Activated CD4-positive, alpha-beta T cell treated with anti-CD3 and anti-CD28 coated beads, Interleukin-2, amount 10 ng/mL, durations not matched to agents 7 days and 5 days (primary cell): ENCODE measurements at regions not wholly inside any gene's neighbourhood (a gene's known extent, or its start where the extent isn't known, plus 50 kb on each side); places are given as distances from the start of the nearest gene placed in this dataset.

Experiments used
- CTCF ChIA-PET: fragments of 350-600 bp; sonication (Branson Sonifier 250); formaldehyde crosslinking; loops from one replicate; lab custom pipeline; 2021; ENCODE audit warnings: antibody characterized with exemption; lab: Charles Lee
- POLR2A ChIA-PET: fragments of 350-600 bp; sonication (Branson Sonifier 250); formaldehyde crosslinking; loops from one replicate; lab custom pipeline; 2021; ENCODE audit warnings: antibody characterized with exemption; lab: Charles Lee
- DNase-seq: peaks from one replicate; pipeline ENCODE4 v3.0.0-alpha.2; 2020
- H3K27ac Mint-ChIP-seq: one replicate; pipeline ENCODE4 v1.8.0; 2021; ENCODE audit warnings: mild to moderate bottlenecking, moderate library complexity, mixed read lengths
- H3K27me3 Mint-ChIP-seq: one replicate; pipeline ENCODE4 v1.8.0; 2021; ENCODE audit warnings: mixed read lengths
- H3K36me3 Mint-ChIP-seq: one replicate; pipeline ENCODE4 v1.8.0; 2021; ENCODE audit warnings: low read depth, mixed read lengths
- H3K4me1 Mint-ChIP-seq: one replicate; pipeline ENCODE4 v1.8.0; 2021; ENCODE audit warnings: mixed read lengths
- H3K4me3 Mint-ChIP-seq: one replicate; pipeline ENCODE4 v1.8.0; 2021; ENCODE audit warnings: mild to moderate bottlenecking, moderate library complexity, mixed read lengths
- H3K9me3 Mint-ChIP-seq: one replicate; pipeline ENCODE4 v1.8.0; 2021; ENCODE audit warnings: mixed read lengths

- Mint-ChIP-seq H3K9me3 (no peaks in the 10 kb centered on the region), H3K36me3 (no peaks in the 10 kb centered on the region), H3K4me1 (no peaks in the 10 kb centered on the region), H3K4me3 (no peak overlapping the region), H3K27me3 (no peaks in the 10 kb centered on the region), H3K27ac (no peak overlapping the region)
- peak; percentile 47 for DNase-seq
- POLR2A ChIA-PET, result no interaction called here
- CTCF ChIA-PET, result no interaction called here
These were observed 145.6 kb upstream of the MANEA start for GRCh38 chr6:95431637-95432228.

- no peaks in the 10 kb centered on the region for H3K9me3 Mint-ChIP-seq
- no peak for DNase-seq
- no peak overlapping the region for H3K4me3 Mint-ChIP-seq
- H3K4me1 Mint-ChIP-seq, result no peaks in the 10 kb centered on the region
- H3K27ac Mint-ChIP-seq, result no peak overlapping the region
- ChIA-PET POLR2A (no interaction called here), CTCF (no interaction called here)
- H3K36me3 Mint-ChIP-seq, result no peaks in the 10 kb centered on the region
- H3K27me3 Mint-ChIP-seq, result no peaks in the 10 kb centered on the region
These were observed 137.6 kb upstream of the MANEA start for GRCh38 chr6:95439741-95440140.

GRCh38 chr6:95448208-95448607 lies 129.1 kb upstream of the MANEA start:
- Mint-ChIP-seq H3K36me3 (no peaks in the 10 kb centered on the region), H3K9me3 (no peaks in the 10 kb centered on the region), H3K27me3 (no peaks in the 10 kb centered on the region), H3K4me3 (no peak overlapping the region), H3K27ac (no peak overlapping the region), H3K4me1 (no peaks in the 10 kb centered on the region)
- CTCF ChIA-PET, result no interaction called here
- POLR2A ChIA-PET, result no interaction called here
- no peak for DNase-seq

- Mint-ChIP-seq H3K27me3 (no peaks in the 10 kb centered on the region), H3K36me3 (no peaks in the 10 kb centered on the region), H3K9me3 (no peaks in the 10 kb centered on the region), H3K4me3 (no peak overlapping the region), H3K27ac (no peak overlapping the region), H3K4me1 (no peaks in the 10 kb centered on the region)
- POLR2A ChIA-PET, result no interaction called here
- no peak for DNase-seq
- CTCF ChIA-PET, result no interaction called here
These were observed 107.8 kb upstream of the MANEA start for GRCh38 chr6:95469511-95469910.

GRCh38 chr6:95478941-95479340 lies 98.4 kb upstream of the MANEA start:
- DNase-seq, result no peak
- Mint-ChIP-seq H3K4me1 (no peaks in the 10 kb centered on the region), H3K4me3 (no peak overlapping the region), H3K36me3 (no peaks in the 10 kb centered on the region), H3K9me3 (no peaks in the 10 kb centered on the region), H3K27ac (no peak overlapping the region), H3K27me3 (no peaks in the 10 kb centered on the region)
- CTCF ChIA-PET, result no interaction called here
- POLR2A ChIA-PET, result no interaction called here

- CTCF ChIA-PET, result no interaction called here
- no peak overlapping the region for H3K4me3 Mint-ChIP-seq
- POLR2A ChIA-PET, result no interaction called here
These were observed 89.5 kb upstream of the MANEA start for GRCh38 chr6:95487817-95488216.

GRCh38 chr6:95489185-95489863 lies 88.0 kb upstream of the MANEA start:
- CTCF ChIA-PET, result no interaction called here
- no peaks in the 10 kb centered on the region for H3K4me1 Mint-ChIP-seq
- POLR2A ChIA-PET, result no interaction called here
- no peaks in the 10 kb centered on the region for H3K36me3 Mint-ChIP-seq
- DNase-seq, result no peak
- H3K9me3 Mint-ChIP-seq, result no peaks in the 10 kb centered on the region
- no peak overlapping the region for H3K4me3 Mint-ChIP-seq
- no peak overlapping the region for H3K27ac Mint-ChIP-seq
- no peaks in the 10 kb centered on the region for H3K27me3 Mint-ChIP-seq

More at GRCh38 chr6:95487817-95488216, 89.5 kb upstream of the MANEA start:
- H3K27ac Mint-ChIP-seq, result no peak overlapping the region
- H3K4me1 Mint-ChIP-seq, result no peaks in the 10 kb centered on the region
- no peaks in the 10 kb centered on the region for H3K36me3 Mint-ChIP-seq
- DNase-seq, result no peak
- H3K9me3 Mint-ChIP-seq, result no peaks in the 10 kb centered on the region
- H3K27me3 Mint-ChIP-seq, result no peaks in the 10 kb centered on the region

GRCh38 chr6:95496769-95497426 lies 80.4 kb upstream of the MANEA start:
- no peak for DNase-seq
- H3K4me1 Mint-ChIP-seq, result no peaks in the 10 kb centered on the region
- CTCF ChIA-PET, result no interaction called here

GRCh38 chr6:95501032-95501904 lies 76.1 kb upstream of the MANEA start:
- H3K9me3 Mint-ChIP-seq, result peaks cover 8% of the 10 kb centered on the region
- no peak overlapping the region for H3K4me3 Mint-ChIP-seq
- H3K4me1 Mint-ChIP-seq, result no peaks in the 10 kb centered on the region
- ChIA-PET CTCF (no interaction called here), POLR2A (no interaction called here)
- H3K27me3 Mint-ChIP-seq, result no peaks in the 10 kb centered on the region
- H3K36me3 Mint-ChIP-seq, result no peaks in the 10 kb centered on the region
- no peak for DNase-seq
- H3K27ac Mint-ChIP-seq, result no peak overlapping the region

More at GRCh38 chr6:95496769-95497426, 80.4 kb upstream of the MANEA start:
- POLR2A ChIA-PET, result no interaction called here
- no peaks in the 10 kb centered on the region for H3K27me3 Mint-ChIP-seq
- H3K36me3 Mint-ChIP-seq, result no peaks in the 10 kb centered on the region
- H3K4me3 Mint-ChIP-seq, result no peak overlapping the region
- H3K9me3 Mint-ChIP-seq, result peaks cover 4% of the 10 kb centered on the region
- no peak overlapping the region for H3K27ac Mint-ChIP-seq

GRCh38 chr6:95503568-95503967 lies 73.8 kb upstream of the MANEA start:
- Mint-ChIP-seq H3K27me3 (no peaks in the 10 kb centered on the region), H3K9me3 (peaks cover 4% of the 10 kb centered on the region), H3K4me3 (no peak overlapping the region), H3K4me1 (no peaks in the 10 kb centered on the region), H3K27ac (no peak overlapping the region), H3K36me3 (no peaks in the 10 kb centered on the region)
- POLR2A ChIA-PET, result no interaction called here
- CTCF ChIA-PET, result no interaction called here
- no peak for DNase-seq

GRCh38 chr6:95511404-95511803 lies 65.9 kb upstream of the MANEA start:
- no peaks in the 10 kb centered on the region for H3K36me3 Mint-ChIP-seq
- ChIA-PET CTCF (no interaction called here), POLR2A (no interaction called here)
- no peak overlapping the region for H3K4me3 Mint-ChIP-seq
- no peak for DNase-seq
- H3K27me3 Mint-ChIP-seq, result peaks cover 4% of the 10 kb centered on the region
- no peak overlapping the region for H3K27ac Mint-ChIP-seq
- no peaks in the 10 kb centered on the region for H3K4me1 Mint-ChIP-seq
- H3K9me3 Mint-ChIP-seq, result no peaks in the 10 kb centered on the region

- no peak overlapping the region for H3K4me3 Mint-ChIP-seq
- H3K36me3 Mint-ChIP-seq, result no peaks in the 10 kb centered on the region
- no peak for DNase-seq
- no peaks in the 10 kb centered on the region for H3K9me3 Mint-ChIP-seq
- ChIA-PET CTCF (no interaction called here), POLR2A (no interaction called here)
- H3K27me3 Mint-ChIP-seq, result peaks cover 4% of the 10 kb centered on the region
- H3K27ac Mint-ChIP-seq, result no peak overlapping the region
- H3K4me1 Mint-ChIP-seq, result no peaks in the 10 kb centered on the region
These were observed 61.4 kb upstream of the MANEA start for GRCh38 chr6:95515975-95516374.

- CTCF ChIA-PET, result no interaction called here
These were observed 60.3 kb upstream of the MANEA start for GRCh38 chr6:95517004-95517403.

More at GRCh38 chr6:95517004-95517403, 60.3 kb upstream of the MANEA start:
- Mint-ChIP-seq H3K27ac (no peak overlapping the region), H3K36me3 (no peaks in the 10 kb centered on the region), H3K27me3 (peaks cover 1% of the 10 kb centered on the region), H3K4me1 (no peaks in the 10 kb centered on the region), H3K9me3 (no peaks in the 10 kb centered on the region), H3K4me3 (no peak overlapping the region)
- POLR2A ChIA-PET, result no interaction called here
- DNase-seq, result no peak
